Mesendoderm (in vitro differentiated cells): ENCODE measurements at regions not wholly inside any gene's neighbourhood (a gene's known extent, or its start where the extent isn't known, plus 50 kb on each side); places are given as distances from the start of the nearest gene placed in this dataset.

ENCODE experiments used
- DNase-seq: peaks from one replicate; pipeline ENCODE4 v3.0.0; 2013
- H2AK5ac ChIP-seq: 2 replicates; pipeline ENCODE4 v1.6.1; 2013; ENCODE audit warnings: low read length, inconsistent platforms
- H2BK120ac ChIP-seq: 2 replicates; pipeline ENCODE4 v1.6.1; 2013; ENCODE audit warnings: low read depth, mild to moderate bottlenecking, low read length, moderate library complexity, mixed read lengths
- H2BK15ac ChIP-seq: replicated peaks from 2 replicates; pipeline ENCODE4 v1.6.1; 2013; ENCODE audit warnings: low read depth, mild to moderate bottlenecking, moderate library complexity
- H2BK5ac ChIP-seq: 2 replicates; pipeline ENCODE4 v1.6.1; 2013; ENCODE audit warnings: low read length, inconsistent platforms
- H3K18ac ChIP-seq: 2 replicates; pipeline ENCODE4 v1.6.1; 2013; ENCODE audit warnings: mild to moderate bottlenecking, low read length, mixed read lengths
- H3K23ac ChIP-seq: one replicate; pipeline ENCODE4 v1.6.1; 2013; ENCODE audit warnings: low read length
- H3K27ac ChIP-seq: 2 replicates; pipeline ENCODE4 v1.5.1; 2013; ENCODE audit warnings: low read depth, mild to moderate bottlenecking, inconsistent platforms, low read length, moderate library complexity
- H3K27me3 ChIP-seq: 2 replicates; pipeline ENCODE4 v1.6.1; 2013; ENCODE audit warnings: low read length, control low read depth, mild to moderate bottlenecking, inconsistent platforms; ENCODE audit not compliant: insufficient read depth, poor library complexity
- H3K36me3 ChIP-seq: 2 replicates; pipeline ENCODE4 v1.6.1; 2013; ENCODE audit warnings: low read length, inconsistent platforms; ENCODE audit not compliant: control insufficient read depth, insufficient read depth
- H3K4ac ChIP-seq: one replicate; pipeline ENCODE4 v1.6.1; 2013; ENCODE audit warnings: low read depth, mild to moderate bottlenecking, low read length, moderate library complexity
- H3K4me1 ChIP-seq: 2 replicates; pipeline ENCODE4 v1.6.1; 2013; ENCODE audit warnings: low read depth, low read length, inconsistent platforms; ENCODE audit not compliant: control insufficient read depth
- H3K4me2 ChIP-seq: 2 replicates; pipeline ENCODE4 v1.6.1; 2013; ENCODE audit warnings: low read length
- H3K4me3 ChIP-seq: 2 replicates; pipeline ENCODE4 v1.5.1; 2013; ENCODE audit warnings: mild to moderate bottlenecking, low read length
- H3K56ac ChIP-seq: one replicate; pipeline ENCODE4 v1.6.1; 2013; ENCODE audit warnings: low read length
- H3K79me1 ChIP-seq: 2 replicates; pipeline ENCODE4 v1.6.1; 2013; ENCODE audit warnings: low read length, inconsistent platforms
- H3K79me2 ChIP-seq: 2 replicates; pipeline ENCODE4 v1.6.1; 2013; ENCODE audit warnings: mild to moderate bottlenecking, low read length; ENCODE audit not compliant: control insufficient read depth, insufficient read depth
- H3K9ac ChIP-seq: 2 replicates; pipeline ENCODE4 v1.6.1; 2013; ENCODE audit warnings: low read length, inconsistent platforms
- H4K5ac ChIP-seq: one replicate; pipeline ENCODE4 v1.6.1; 2013; ENCODE audit warnings: low read length
- H4K8ac ChIP-seq: one replicate; pipeline ENCODE4 v1.6.1; 2013; ENCODE audit warnings: low read depth, mild to moderate bottlenecking, control low read depth, low read length, moderate library complexity
- WGBS: extraction: QIAGEN DNeasy Blood & Tissue Kit; methylation state at CpG from one replicate; pipeline ENCODE4 v1.1.7; 2013; ENCODE audit warnings: low lambda C conversion rate, missing lambda C conversion rate; ENCODE audit not compliant: insufficient coverage; ENCODE audit errors: extremely low coverage; 5-methylcytosine and 5-hydroxymethylcytosine counted together

- no peaks in the 10 kb centered on the region for H3K27me3 ChIP-seq
- no peak overlapping the region for H4K8ac ChIP-seq
- no peak overlapping the region for H3K4me3 ChIP-seq
- no peak overlapping the region for H3K27ac ChIP-seq
- no peak overlapping the region for H3K56ac ChIP-seq
- H3K4ac ChIP-seq: no peak overlapping the region
- H4K5ac ChIP-seq: no peak overlapping the region
- H3K4me2 ChIP-seq: no peak overlapping the region
- no peak overlapping the region for H3K23ac ChIP-seq
- no peak overlapping the region for H2BK5ac ChIP-seq
- no peaks in the 10 kb centered on the region for H3K36me3 ChIP-seq
- H3K4me1 ChIP-seq: no peaks in the 10 kb centered on the region
- no CpG with 5 or more reads among the region's 5 CpGs for WGBS
- no peak for DNase-seq
- H2AK5ac ChIP-seq: no peak overlapping the region
- H2BK120ac ChIP-seq: no peak overlapping the region
- H3K18ac ChIP-seq: no peak overlapping the region
- no peaks in the 10 kb centered on the region for H3K79me2 ChIP-seq
- no peaks in the 10 kb centered on the region for H3K79me1 ChIP-seq
- no peak overlapping the region for H3K9ac ChIP-seq
- H2BK15ac ChIP-seq: no peak overlapping the region
Measured at GRCh38 chr1:64325856-64326255, 122.4 kb downstream of the UBE2U start.

GRCh38 chr1:64327119-64327518, 123.7 kb downstream of the UBE2U start:
- no peak overlapping the region for H3K4ac ChIP-seq
- H3K79me2 ChIP-seq: no peaks in the 10 kb centered on the region
- no peaks in the 10 kb centered on the region for H3K79me1 ChIP-seq
- no peak overlapping the region for H3K27ac ChIP-seq
- no peaks in the 10 kb centered on the region for H3K4me1 ChIP-seq
- no peak overlapping the region for H4K5ac ChIP-seq
- no peak overlapping the region for H3K9ac ChIP-seq
- no peak overlapping the region for H2BK120ac ChIP-seq
- H2AK5ac ChIP-seq: no peak overlapping the region
- H3K27me3 ChIP-seq: no peaks in the 10 kb centered on the region
- H2BK5ac ChIP-seq: no peak overlapping the region
- no peak overlapping the region for H3K56ac ChIP-seq
- no peak overlapping the region for H3K18ac ChIP-seq
- H3K4me2 ChIP-seq: no peak overlapping the region
- H3K36me3 ChIP-seq: no peaks in the 10 kb centered on the region
- no peak for DNase-seq
- H3K23ac ChIP-seq: no peak overlapping the region
- H4K8ac ChIP-seq: no peak overlapping the region
- WGBS: no CpG with 5 or more reads among the region's 2 CpGs
- no peak overlapping the region for H2BK15ac ChIP-seq
- H3K4me3 ChIP-seq: no peak overlapping the region

- no CpG with 5 or more reads among the region's 3 CpGs for WGBS
- H2BK120ac ChIP-seq: no peak overlapping the region
- no peak overlapping the region for H3K4ac ChIP-seq
- H3K79me2 ChIP-seq: no peaks in the 10 kb centered on the region
- no peak overlapping the region for H3K56ac ChIP-seq
- no peaks in the 10 kb centered on the region for H3K4me1 ChIP-seq
- no peak overlapping the region for H2AK5ac ChIP-seq
- no peak overlapping the region for H3K27ac ChIP-seq
- no peaks in the 10 kb centered on the region for H3K79me1 ChIP-seq
- no peak overlapping the region for H3K23ac ChIP-seq
- no peak overlapping the region for H4K8ac ChIP-seq
- H2BK15ac ChIP-seq: no peak overlapping the region
- H4K5ac ChIP-seq: no peak overlapping the region
- H3K9ac ChIP-seq: no peak overlapping the region
- no peak overlapping the region for H3K18ac ChIP-seq
- H3K4me3 ChIP-seq: no peak overlapping the region
- no peak overlapping the region for H3K4me2 ChIP-seq
- no peak overlapping the region for H2BK5ac ChIP-seq
- no peaks in the 10 kb centered on the region for H3K36me3 ChIP-seq
- no peak for DNase-seq
- H3K27me3 ChIP-seq: no peaks in the 10 kb centered on the region
Measured at GRCh38 chr1:64328193-64328592, 124.8 kb downstream of the UBE2U start.

- H3K56ac ChIP-seq: no peak overlapping the region
- no peak overlapping the region for H4K8ac ChIP-seq
- no peak overlapping the region for H3K27ac ChIP-seq
- H2BK5ac ChIP-seq: no peak overlapping the region
- no peak overlapping the region for H2BK15ac ChIP-seq
- H3K18ac ChIP-seq: no peak overlapping the region
- H3K27me3 ChIP-seq: no peaks in the 10 kb centered on the region
- H3K79me2 ChIP-seq: no peaks in the 10 kb centered on the region
- H3K4me1 ChIP-seq: no peaks in the 10 kb centered on the region
- no peak overlapping the region for H3K4me2 ChIP-seq
- no peak overlapping the region for H3K4me3 ChIP-seq
- H3K79me1 ChIP-seq: no peaks in the 10 kb centered on the region
- no peak overlapping the region for H3K9ac ChIP-seq
- no peak overlapping the region for H2AK5ac ChIP-seq
- H2BK120ac ChIP-seq: no peak overlapping the region
- no peaks in the 10 kb centered on the region for H3K36me3 ChIP-seq
- WGBS: no CpG with 5 or more reads among the region's 4 CpGs
- no peak for DNase-seq
- H4K5ac ChIP-seq: no peak overlapping the region
- H3K4ac ChIP-seq: no peak overlapping the region
- no peak overlapping the region for H3K23ac ChIP-seq
Measured at GRCh38 chr1:64330839-64331238, 127.4 kb downstream of the UBE2U start.

GRCh38 chr1:64335636-64336035, 132.2 kb downstream of the UBE2U start:
- DNase-seq: no peak
- Histone ChIP-seq H3K79me1 (no peaks in the 10 kb centered on the region), H3K18ac (no peak overlapping the region), H2BK15ac (no peak overlapping the region), H3K4me2 (no peak overlapping the region), H3K36me3 (no peaks in the 10 kb centered on the region), H3K9ac (no peak overlapping the region), H2BK120ac (no peak overlapping the region), H3K27ac (no peak overlapping the region), H2BK5ac (no peak overlapping the region), H3K4me3 (no peak overlapping the region), H3K4me1 (no peaks in the 10 kb centered on the region), H3K27me3 (no peaks in the 10 kb centered on the region), H3K4ac (no peak overlapping the region), H4K5ac (no peak overlapping the region), H2AK5ac (no peak overlapping the region), H3K23ac (no peak overlapping the region), H3K79me2 (no peaks in the 10 kb centered on the region), H3K56ac (no peak overlapping the region), H4K8ac (no peak overlapping the region)
- WGBS: no CpG with 5 or more reads among the region's 4 CpGs

- H4K5ac ChIP-seq: no peak overlapping the region
- H3K4ac ChIP-seq: no peak overlapping the region
- H3K79me1 ChIP-seq: no peaks in the 10 kb centered on the region
- H2BK120ac ChIP-seq: no peak overlapping the region
- H2AK5ac ChIP-seq: no peak overlapping the region
- no CpG with 5 or more reads among the region's 4 CpGs for WGBS
- no peak for DNase-seq
- H3K27me3 ChIP-seq: no peaks in the 10 kb centered on the region
- no peak overlapping the region for H3K56ac ChIP-seq
- no peak overlapping the region for H4K8ac ChIP-seq
- H3K9ac ChIP-seq: no peak overlapping the region
- no peaks in the 10 kb centered on the region for H3K79me2 ChIP-seq
- no peak overlapping the region for H3K27ac ChIP-seq
- H2BK15ac ChIP-seq: no peak overlapping the region
- no peak overlapping the region for H3K23ac ChIP-seq
- no peak overlapping the region for H2BK5ac ChIP-seq
- H3K36me3 ChIP-seq: no peaks in the 10 kb centered on the region
- H3K18ac ChIP-seq: no peak overlapping the region
- no peak overlapping the region for H3K4me3 ChIP-seq
- no peak overlapping the region for H3K4me2 ChIP-seq
- no peaks in the 10 kb centered on the region for H3K4me1 ChIP-seq
Measured at GRCh38 chr1:64337475-64337874, 132.5 kb upstream of the CACHD1 start.
